Aorta (tissue), 5 donors: ENCODE measurements at regions not wholly inside any gene's neighbourhood (a gene's known extent, or its start where the extent isn't known, plus 50 kb on each side); places are given as distances from the start of the nearest gene placed in this dataset.

Source experiments
- ATAC-seq: fragments of 200-7000 bp; cut with Tn5 transposase; one replicate; pipeline ENCODE4 v1.9.1; 2022; ENCODE audit warnings: moderate library complexity; ENCODE audit not compliant: low FRiP score
- DNase-seq, 2 donors: peaks; one replicate each; pipeline ENCODE4 v3.0.0-alpha.2; 2020
- H3K27ac ChIP-seq, 2 donors: one replicate each; pipeline ENCODE4 v1.5.1; 2013; ENCODE audit warnings: low read length in 2 of 2, mild to moderate bottlenecking in 2 of 2, moderate library complexity in 2 of 2, control low read depth in 1 of 2, inconsistent platforms in 1 of 2, low read depth in 1 of 2
- H3K27me3 ChIP-seq, 2 donors: one replicate each; pipeline ENCODE4 v1.6.1; 2013; ENCODE audit warnings: control low read depth in 1 of 2, low read length in 1 of 2, mild to moderate bottlenecking in 1 of 2, moderate library complexity in 1 of 2; ENCODE audit not compliant: insufficient read depth in 2 of 2, control insufficient read depth in 1 of 2
- H3K36me3 ChIP-seq, 2 donors: one replicate each; pipeline ENCODE4 v1.6.1; 2013; ENCODE audit warnings: control low read depth in 1 of 2, low read length in 1 of 2, mild to moderate bottlenecking in 1 of 2; ENCODE audit not compliant: insufficient read depth in 2 of 2, control insufficient read depth in 1 of 2
- H3K4me1 ChIP-seq, 2 donors: one replicate each; pipeline ENCODE4 v1.6.1; 2013; ENCODE audit warnings: low read length in 2 of 2, control low read depth in 1 of 2, mild to moderate bottlenecking in 1 of 2, moderate library complexity in 1 of 2; ENCODE audit not compliant: insufficient read depth in 2 of 2, control insufficient read depth in 1 of 2
- H3K4me3 ChIP-seq, 2 donors: one replicate each; pipeline ENCODE4 v1.5.1; 2013; ENCODE audit warnings: low read length in 2 of 2, control low read depth in 1 of 2, mild to moderate bottlenecking in 1 of 2
- H3K9me3 ChIP-seq: one replicate; pipeline ENCODE4 v1.6.1; 2013; ENCODE audit warnings: mild to moderate bottlenecking, low read length; ENCODE audit not compliant: control insufficient read depth
- WGBS, 2 donors: extraction: QIAGEN DNeasy Blood & Tissue Kit; methylation state at CpG; one replicate each; pipeline ENCODE4 v1.1.7; 2013; 5-methylcytosine and 5-hydroxymethylcytosine counted together
- intact Hi-C, 2 donors: fragments of 100-400 bp; cut with DNase I; formaldehyde crosslinking; loops; one replicate each; pipeline versions ENCODE4 v1.14.2 to v1.15.0; 2022
- donor health status: healthy with polysubstance abuse.
- donor health status: Bipolar disorder and iron deficiency.
- donor health status: DM: no; HTN: no; CAD: no.
- donor health status: DM: no; HTN: no; CAD: no.
- donor health status: DM: yes; HTN: yes; CAD: no.

GRCh38 chr13:73778242-73778864 lies 355.9 kb downstream of the KLF12 start:
- Histone ChIP-seq H3K36me3 (peaks cover 0 to 3% of the 10 kb centered on the region in 2 donors), H3K9me3 (no peaks in the 10 kb centered on the region), H3K27me3 (no peaks in the 10 kb centered on the region), H3K27ac (no peak overlapping the region), H3K4me3 (no peak overlapping the region), H3K4me1 (no peaks in the 10 kb centered on the region)
- DNase-seq (no peak), ATAC-seq (no peak)
- WGBS, 2 donors, result 88 to 95% methylated on average over 17 of the region's 17 CpGs
- intact Hi-C loops, result no loop called here

GRCh38 chr13:73777134-73777533 lies 357.1 kb downstream of the KLF12 start:
- 98 to 99% methylated on average over 6 of the region's 6 CpGs for WGBS, 2 donors
- Histone ChIP-seq H3K27me3 (no peaks in the 10 kb centered on the region), H3K4me3 (no peak overlapping the region), H3K27ac (no peak overlapping the region), H3K4me1 (no peaks in the 10 kb centered on the region), H3K9me3 (no peaks in the 10 kb centered on the region), H3K36me3 (peaks cover 0 to 3% of the 10 kb centered on the region in 2 donors)
- ATAC-seq, result no peak
- intact Hi-C loops, result no loop called here
- no peak for DNase-seq

- WGBS, 2 donors, result 60 to 68% methylated on average over 3 of the region's 3 CpGs
- peaks cover 0 to 3% of the 10 kb centered on the region in 2 donors for H3K36me3 ChIP-seq
- H3K4me1 ChIP-seq, result no peaks in the 10 kb centered on the region
- DNase-seq (no peak), ATAC-seq (peak; percentile 50)
- H3K27me3 ChIP-seq, result no peaks in the 10 kb centered on the region
- H3K9me3 ChIP-seq, result no peaks in the 10 kb centered on the region
- no peak overlapping the region for H3K4me3 ChIP-seq
- intact Hi-C loops, result no loop called here
- H3K27ac ChIP-seq, result no peak overlapping the region
Measured at GRCh38 chr13:73776151-73776785, 357.9 kb downstream of the KLF12 start.

GRCh38 chr13:73773168-73773549 lies 361.0 kb downstream of the KLF12 start:
- peaks cover 0 to under 1% of the 10 kb centered on the region in 2 donors for H3K4me1 ChIP-seq
- no peaks in the 10 kb centered on the region for H3K9me3 ChIP-seq
- no peak overlapping the region for H3K27ac ChIP-seq
- ATAC-seq (no peak), DNase-seq (no peak)
- peaks cover 0 to 3% of the 10 kb centered on the region in 2 donors for H3K36me3 ChIP-seq
- WGBS, 2 donors, result 74 to 82% methylated on average over 3 of the region's 3 CpGs
- H3K27me3 ChIP-seq, result no peaks in the 10 kb centered on the region
- intact Hi-C loops, result no loop called here
- H3K4me3 ChIP-seq, result no peak overlapping the region

- intact Hi-C loops, result no loop called here
- WGBS, 2 donors, result 83 to 96% methylated on average over 8 of the region's 8 CpGs
Measured at GRCh38 chr13:73772449-73773167, 361.6 kb downstream of the KLF12 start.

GRCh38 chr13:73767747-73768315 lies 366.4 kb downstream of the KLF12 start:
- H3K9me3 ChIP-seq, result no peaks in the 10 kb centered on the region
- intact Hi-C loops, result loop anchor here (10.0 kb wide), 1 partner anchor 367 kb away; the partner anchor contains the start of gene KLF12 (in 2 of the 2)
- no peak for ATAC-seq

More at GRCh38 chr13:73772449-73773167, 361.6 kb downstream of the KLF12 start:
- Histone ChIP-seq H3K36me3 (peaks cover 0 to 3% of the 10 kb centered on the region in 2 donors), H3K4me1 (peaks cover 2 to 5% of the 10 kb centered on the region in 2 donors), H3K27ac (no peak overlapping the region), H3K27me3 (no peaks in the 10 kb centered on the region), H3K4me3 (no peak overlapping the region), H3K9me3 (no peaks in the 10 kb centered on the region)
- DNase-seq, result no peak
- no peak for ATAC-seq

GRCh38 chr13:73767191-73767741 lies 366.9 kb downstream of the KLF12 start:
- no peaks in the 10 kb centered on the region for H3K27me3 ChIP-seq
- no peaks in the 10 kb centered on the region for H3K36me3 ChIP-seq
- intact Hi-C loops, result loop anchor here (10.0 kb wide), 1 partner anchor 368 kb away; the partner anchor contains the start of gene KLF12 (in 2 of the 2)
- peaks cover 8 to 11% of the 10 kb centered on the region in 2 donors for H3K4me1 ChIP-seq
- DNase-seq (no peak), ATAC-seq (no peak)
- peak overlapping the region; percentile 61 to 89 for H3K27ac ChIP-seq
- no peak overlapping the region for H3K4me3 ChIP-seq
- WGBS, 2 donors, result 11 to 15% methylated on average over 3 of the region's 3 CpGs
- no peaks in the 10 kb centered on the region for H3K9me3 ChIP-seq

More at GRCh38 chr13:73767747-73768315, 366.4 kb downstream of the KLF12 start:
- Histone ChIP-seq H3K4me3 (no peak overlapping the region), H3K27ac (peak overlapping the region; percentile 54 to 61), H3K27me3 (no peaks in the 10 kb centered on the region), H3K4me1 (peaks cover 8 to 11% of the 10 kb centered on the region in 2 donors), H3K36me3 (no peaks in the 10 kb centered on the region)
- DNase-seq, result no peak
- 66 to 72% methylated on average over 4 of the region's 4 CpGs for WGBS, 2 donors

GRCh38 chr13:73765651-73766384 lies 368.4 kb downstream of the KLF12 start:
- WGBS, 2 donors, result 3 to 4% methylated on average over 12 of the region's 12 CpGs
- intact Hi-C loops, result loop anchor here (10.0 kb wide), 1 partner anchor 369 kb away; the partner anchor contains the start of gene KLF12 (in 2 of the 2)
- peaks cover 8 to 11% of the 10 kb centered on the region in 2 donors for H3K4me1 ChIP-seq
- ATAC-seq (peak; percentile 76), DNase-seq (peak; percentile 86)
- H3K27me3 ChIP-seq, result no peaks in the 10 kb centered on the region
- no peaks in the 10 kb centered on the region for H3K36me3 ChIP-seq
- peak overlapping the region; percentile 61 to 78 for H3K27ac ChIP-seq
- no peaks in the 10 kb centered on the region for H3K9me3 ChIP-seq
- no peak overlapping the region for H3K4me3 ChIP-seq
